GM21723 (cell line): ENCODE measurements at regions not wholly inside any gene's neighbourhood (a gene's known extent, or its start where the extent isn't known, plus 50 kb on each side); places are given as distances from the start of the nearest gene placed in this dataset.

ENCODE experiments used
- ATAC-seq: cut with Tn5 transposase; IDR thresholded peaks from one replicate; pipeline ENCODE4 v1.9.1; 2021; ENCODE audit warnings: mild to moderate bottlenecking, moderate library complexity; ENCODE audit not compliant: unreplicated experiment

- no peak for ATAC-seq
These were observed 449.5 kb downstream of the VRK1 start for GRCh38 chr14:97246648-97247047.

- no peak for ATAC-seq
These were observed 451.8 kb downstream of the VRK1 start for GRCh38 chr14:97248973-97249372.

- ATAC-seq: no peak
These were observed 453.7 kb downstream of the VRK1 start for GRCh38 chr14:97250931-97251330.

GRCh38 chr14:97251491-97252155 lies 454.4 kb downstream of the VRK1 start:
- no peak for ATAC-seq

- no peak for ATAC-seq
These were observed 456.6 kb downstream of the VRK1 start for GRCh38 chr14:97253756-97254155.

GRCh38 chr14:97262336-97262735 lies 465.2 kb downstream of the VRK1 start:
- no peak for ATAC-seq

- ATAC-seq: no peak
These were observed 467.5 kb downstream of the VRK1 start for GRCh38 chr14:97264516-97265230.

GRCh38 chr14:97266653-97267052 lies 469.5 kb downstream of the VRK1 start:
- ATAC-seq: no peak

GRCh38 chr14:97267509-97267908 lies 470.3 kb downstream of the VRK1 start:
- ATAC-seq: no peak

GRCh38 chr14:97268097-97268496 lies 470.9 kb downstream of the VRK1 start:
- ATAC-seq: no peak

GRCh38 chr14:97270308-97270707 lies 473.1 kb downstream of the VRK1 start:
- no peak for ATAC-seq

- ATAC-seq: no peak
These were observed 474.3 kb downstream of the VRK1 start for GRCh38 chr14:97271451-97271960.

- ATAC-seq: no peak
These were observed 476.4 kb downstream of the VRK1 start for GRCh38 chr14:97273540-97273939.

GRCh38 chr14:97274626-97275025 lies 477.4 kb downstream of the VRK1 start:
- ATAC-seq: no peak

GRCh38 chr14:97275276-97275675 lies 478.1 kb downstream of the VRK1 start:
- ATAC-seq: no peak

- ATAC-seq: no peak
These were observed 479.4 kb downstream of the VRK1 start for GRCh38 chr14:97276573-97276972.

GRCh38 chr14:97277711-97278110 lies 480.5 kb downstream of the VRK1 start:
- ATAC-seq: no peak

GRCh38 chr14:97280526-97280925 lies 483.3 kb downstream of the VRK1 start:
- ATAC-seq: no peak

GRCh38 chr14:97281741-97282140 lies 484.6 kb downstream of the VRK1 start:
- ATAC-seq: no peak

- no peak for ATAC-seq
These were observed 485.2 kb downstream of the VRK1 start for GRCh38 chr14:97282210-97283004.

GRCh38 chr14:97283005-97283403 lies 485.8 kb downstream of the VRK1 start:
- no peak for ATAC-seq

GRCh38 chr14:97283426-97283825 lies 486.2 kb downstream of the VRK1 start:
- ATAC-seq: no peak
